T-helper 2 cell treated with Interferon-gamma antibody and Interleukin-4, amounts not matched to agents 100 ng/mL and 5 ng/mL, for 36 hours (primary cell): ENCODE measurements at regions not wholly inside any gene's neighbourhood (a gene's known extent, or its start where the extent isn't known, plus 50 kb on each side); places are given as distances from the start of the nearest gene placed in this dataset.

ENCODE experiments used
- intact Hi-C: fragments of 100-400 bp; cut with micrococcal nuclease; formaldehyde crosslinking; loops from one replicate; pipeline ENCODE4 v1.15.1; 2023

DNA sequence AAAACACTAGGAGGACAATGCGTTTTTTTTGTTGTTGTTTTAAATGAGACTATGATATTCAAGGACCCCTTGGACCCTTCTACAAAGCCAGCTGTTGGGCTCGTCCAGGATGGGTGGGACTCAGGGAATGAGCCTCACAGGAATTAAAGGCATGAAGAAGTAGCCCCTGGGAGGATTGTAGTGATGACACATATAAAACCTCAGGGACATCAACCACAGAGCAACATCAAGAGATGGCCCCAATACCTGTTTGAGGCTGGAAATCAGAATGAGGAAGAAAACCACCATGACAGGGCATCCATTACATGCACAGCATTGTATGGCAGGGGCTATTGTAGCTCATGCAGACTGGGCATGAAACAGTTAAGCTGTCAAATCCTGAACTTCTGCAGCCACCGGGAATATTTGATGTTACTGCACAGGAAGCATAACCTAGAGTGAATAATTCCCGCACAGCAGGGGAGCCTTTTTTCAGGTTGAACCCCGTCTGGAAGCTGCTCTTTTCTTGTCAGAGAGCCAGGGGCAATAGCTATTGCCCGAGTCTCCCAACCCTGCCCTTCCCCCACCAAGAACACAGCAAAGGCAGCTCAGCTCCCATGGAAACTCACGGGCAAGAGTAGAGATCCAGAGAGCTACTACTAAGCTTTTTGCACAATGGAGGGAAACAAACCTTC lies 140.2 kb upstream of the FGGY start:
- intact Hi-C loops: no loop called here

DNA sequence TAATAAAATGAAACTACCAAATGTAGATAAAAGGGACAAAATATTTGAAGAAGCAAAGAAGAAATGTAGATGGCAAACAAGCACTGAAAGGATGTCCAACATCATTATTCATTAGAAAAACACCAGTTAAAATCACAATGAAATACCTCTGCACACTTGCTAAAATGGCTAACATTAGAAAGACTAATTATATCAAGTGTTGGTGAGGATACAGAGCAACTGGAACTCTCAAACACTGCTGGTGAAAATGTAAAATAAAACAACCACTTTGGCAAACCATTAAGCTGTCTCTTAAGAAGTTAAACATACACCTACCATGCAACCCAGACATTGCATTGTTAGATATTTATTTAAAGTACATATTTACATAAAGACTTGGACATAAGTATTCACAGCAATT lies 138.6 kb upstream of the FGGY start:
- intact Hi-C loops: no loop called here

DNA sequence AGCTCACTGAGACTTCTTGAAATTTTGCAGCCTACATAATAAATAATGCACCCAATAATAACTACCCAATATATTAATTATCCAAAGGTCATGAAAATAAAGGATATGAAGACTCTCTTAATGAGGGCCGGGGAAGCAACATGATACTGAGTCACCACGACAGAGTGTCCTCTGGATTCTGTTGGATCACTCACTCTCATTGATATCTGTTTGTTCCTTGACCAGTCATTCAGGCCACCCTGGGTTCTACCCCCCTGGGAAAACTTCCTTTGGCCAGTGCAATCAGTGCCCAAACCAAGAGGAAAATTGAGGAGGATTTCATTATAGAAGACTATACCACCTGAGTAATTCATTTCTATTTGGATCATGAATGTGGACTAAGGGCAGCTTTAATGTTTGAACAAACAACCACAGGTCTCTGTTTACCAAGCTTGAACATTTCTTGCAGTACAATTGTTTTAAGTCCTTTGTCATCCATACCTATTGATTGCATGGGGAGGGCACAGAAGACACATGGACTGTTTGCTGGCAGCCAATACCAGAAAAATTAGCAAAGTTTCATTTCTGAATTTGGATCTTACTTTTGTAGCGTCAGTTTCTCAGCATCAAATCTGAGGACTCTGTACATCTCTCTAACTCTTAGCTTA lies 137.2 kb upstream of the FGGY start:
- intact Hi-C loops: no loop called here

DNA sequence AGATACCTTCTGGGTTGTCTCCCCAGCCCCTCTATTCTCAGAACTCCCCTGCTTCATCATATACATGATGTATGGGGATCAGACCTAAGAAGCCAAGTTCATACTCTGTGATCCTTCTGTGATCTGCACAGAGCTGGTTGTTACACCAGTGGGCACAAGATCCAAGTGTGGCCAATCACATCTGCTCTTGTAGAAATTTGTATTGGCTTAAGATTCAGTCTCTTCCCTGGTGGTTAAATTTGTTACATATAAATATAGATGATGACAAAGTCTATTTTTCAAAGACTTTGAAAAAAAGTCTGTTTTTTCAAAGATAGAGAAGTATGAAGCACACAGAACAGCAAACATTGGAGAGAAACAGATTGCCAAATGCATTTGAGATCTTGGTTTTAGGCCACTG lies 135.8 kb upstream of the FGGY start:
- intact Hi-C loops: no loop called here

DNA sequence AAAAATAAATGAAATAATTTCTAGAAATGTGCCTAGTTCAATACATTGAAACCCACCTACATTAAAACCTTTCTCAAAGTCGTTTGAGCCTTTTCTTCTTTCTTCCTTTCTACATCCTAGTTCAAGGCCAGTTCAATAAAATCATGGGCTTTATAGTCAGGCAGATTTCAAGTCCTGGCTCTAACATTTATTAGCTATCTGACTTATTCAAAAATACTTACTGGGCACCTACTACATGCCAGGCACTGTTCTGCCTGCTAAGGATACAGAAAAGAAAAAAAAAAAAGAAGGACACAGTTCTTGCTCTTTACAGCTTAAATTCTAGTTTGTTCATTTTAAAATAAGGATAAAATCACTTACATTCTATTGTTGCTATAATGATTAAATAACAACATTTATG lies 134.2 kb upstream of the FGGY start:
- intact Hi-C loops: no loop called here

DNA sequence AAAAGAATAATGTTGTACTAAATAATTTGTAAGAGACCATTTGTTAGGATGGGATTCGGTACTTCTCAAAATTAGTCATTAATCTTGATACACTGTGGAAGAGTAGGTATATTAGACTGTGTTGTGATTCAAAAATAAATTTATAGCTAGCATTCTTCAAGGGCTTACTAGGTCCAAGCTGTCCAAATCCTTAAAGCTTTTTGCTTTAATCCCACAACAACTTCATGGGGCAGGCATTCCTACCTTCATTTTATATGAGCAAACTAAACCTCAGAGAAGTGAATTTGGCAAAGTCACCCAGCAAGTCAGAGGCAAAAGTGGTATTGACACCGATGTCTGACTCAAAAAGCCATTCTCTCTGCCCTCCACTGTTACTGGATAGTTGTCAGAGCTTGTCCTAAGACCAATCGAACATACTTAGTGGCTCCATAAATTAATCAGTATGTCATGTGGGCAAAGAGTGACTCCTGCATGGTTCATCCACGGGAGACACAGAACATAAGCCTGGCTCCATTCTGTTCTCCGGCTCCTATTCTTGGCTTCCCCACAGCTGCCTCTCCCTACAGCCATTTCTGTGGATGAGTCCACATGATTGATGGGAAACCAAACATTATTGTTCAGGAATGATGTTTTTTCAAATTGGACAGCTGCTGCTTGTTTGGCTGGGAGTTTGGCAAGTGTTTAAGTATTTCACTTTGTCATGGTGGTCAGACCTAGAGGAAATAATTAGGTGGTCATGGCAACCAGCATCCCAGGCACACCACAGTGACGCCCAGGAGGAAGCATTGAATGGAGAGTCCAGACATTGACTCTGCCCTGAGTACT lies 133.4 kb upstream of the FGGY start:
- intact Hi-C loops: no loop called here

DNA sequence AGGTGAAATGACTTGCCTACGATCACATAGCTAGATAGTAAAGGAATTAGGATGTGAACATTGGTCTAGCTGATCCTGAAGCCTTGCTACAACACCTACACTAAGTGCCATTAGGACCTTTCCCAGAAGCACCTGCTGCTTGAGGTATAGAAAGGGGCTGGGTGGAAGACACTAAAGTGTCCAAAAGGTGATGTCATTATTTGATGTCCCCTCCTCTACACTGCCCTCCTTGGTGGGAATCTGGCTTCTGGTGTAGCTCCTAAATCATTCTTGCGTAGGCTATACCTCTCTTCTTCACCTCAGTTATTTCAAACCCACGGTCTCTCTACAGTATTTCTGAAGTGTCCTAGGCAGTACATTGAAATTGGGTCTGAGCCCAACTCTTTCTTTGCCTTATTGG lies 132.5 kb upstream of the FGGY start:
- intact Hi-C loops: no loop called here

DNA sequence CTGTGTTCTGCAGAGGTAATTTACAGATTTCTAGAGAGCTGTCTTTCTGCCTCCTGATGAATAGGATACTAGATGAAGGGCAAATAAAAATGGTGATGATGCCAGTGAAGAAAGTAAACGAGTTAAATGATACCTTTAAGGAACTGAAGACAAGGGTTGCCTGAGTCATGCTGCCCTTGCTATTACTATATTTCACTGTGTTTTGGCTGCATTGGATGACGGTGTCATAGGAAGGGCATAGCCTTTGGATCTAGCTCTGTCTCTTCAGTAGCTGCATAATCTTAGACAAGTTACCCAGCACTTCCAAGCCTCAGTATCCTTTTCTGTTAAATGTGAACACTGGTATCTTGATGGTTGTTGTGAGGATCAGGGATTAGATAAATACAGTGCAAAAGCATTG lies 131.5 kb upstream of the FGGY start:
- intact Hi-C loops: no loop called here

DNA sequence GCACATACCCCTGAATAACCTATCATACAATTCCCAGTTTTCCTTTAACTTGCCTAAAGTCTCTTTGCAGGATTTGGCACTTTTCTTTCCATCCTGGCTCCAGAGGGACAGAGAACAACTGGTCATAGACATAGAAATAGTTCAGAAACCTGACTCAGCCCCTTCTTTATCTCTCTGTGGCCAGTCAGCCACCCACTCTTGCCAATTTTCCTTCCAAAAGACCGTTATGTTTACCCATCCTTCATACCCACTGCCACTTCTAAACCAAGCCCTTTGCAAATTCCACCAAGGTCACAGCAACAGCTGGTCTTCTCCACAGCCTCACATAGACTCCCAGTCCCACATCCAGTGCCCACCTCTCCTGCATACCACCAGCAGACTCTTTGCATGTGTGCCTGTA lies 127.2 kb upstream of the FGGY start:
- intact Hi-C loops: no loop called here

DNA sequence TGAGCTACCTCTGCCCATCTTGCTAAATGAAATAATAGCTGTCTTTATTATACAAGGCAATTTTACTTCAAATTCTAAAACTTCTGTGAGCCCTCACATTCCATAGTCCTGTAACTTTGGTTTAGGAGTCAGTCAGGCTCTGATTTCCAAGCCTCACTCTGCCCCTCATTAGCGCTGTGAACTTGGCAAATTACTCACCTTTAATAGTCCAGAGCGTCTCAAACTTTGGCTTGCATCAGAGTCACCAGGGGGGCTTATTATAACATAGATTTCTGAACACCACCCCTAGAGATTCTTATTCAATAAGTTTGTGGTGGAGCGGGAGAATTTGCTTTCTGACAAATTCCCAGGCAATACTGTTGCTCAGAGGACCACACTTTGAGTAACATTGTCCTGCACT lies 126.2 kb upstream of the FGGY start:
- intact Hi-C loops: no loop called here

DNA sequence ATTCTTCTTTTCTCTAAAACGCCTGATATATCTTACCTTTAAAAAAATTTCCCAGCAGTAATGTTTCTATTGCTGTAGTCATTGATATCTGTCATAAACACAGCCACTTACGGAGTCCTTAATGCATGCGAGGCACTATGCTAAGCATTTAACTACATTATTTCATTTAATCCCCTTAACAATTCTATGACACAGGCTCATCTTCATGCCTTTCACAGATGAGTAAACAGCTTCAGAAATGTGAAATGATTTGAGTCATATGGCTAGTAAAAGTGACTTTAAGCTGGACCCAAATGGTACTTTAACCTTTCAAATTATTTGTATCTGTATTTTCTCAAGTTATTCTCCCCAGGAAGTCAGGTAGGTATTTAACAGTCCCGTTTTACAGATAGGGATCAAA lies 125.1 kb upstream of the FGGY start:
- intact Hi-C loops: no loop called here

DNA sequence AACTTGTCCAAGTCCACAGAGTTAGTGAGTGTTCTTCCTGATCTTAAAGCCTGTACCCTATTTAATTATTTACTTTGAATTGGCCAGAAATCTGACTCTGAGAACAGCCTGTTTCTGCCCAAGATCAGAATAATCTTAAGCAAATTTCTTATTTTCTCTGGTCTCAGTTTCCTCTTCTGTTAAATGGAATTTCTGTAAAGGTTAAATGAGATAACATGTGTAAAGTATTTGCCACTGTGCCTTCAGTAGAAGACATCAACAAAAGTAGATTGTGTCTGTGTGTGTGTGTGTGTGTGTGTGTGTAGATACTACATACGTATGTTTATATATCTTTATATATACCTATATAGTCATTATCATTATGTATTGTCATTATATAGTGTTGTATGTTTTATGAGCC lies 124.2 kb upstream of the FGGY start:
- intact Hi-C loops: no loop called here

DNA sequence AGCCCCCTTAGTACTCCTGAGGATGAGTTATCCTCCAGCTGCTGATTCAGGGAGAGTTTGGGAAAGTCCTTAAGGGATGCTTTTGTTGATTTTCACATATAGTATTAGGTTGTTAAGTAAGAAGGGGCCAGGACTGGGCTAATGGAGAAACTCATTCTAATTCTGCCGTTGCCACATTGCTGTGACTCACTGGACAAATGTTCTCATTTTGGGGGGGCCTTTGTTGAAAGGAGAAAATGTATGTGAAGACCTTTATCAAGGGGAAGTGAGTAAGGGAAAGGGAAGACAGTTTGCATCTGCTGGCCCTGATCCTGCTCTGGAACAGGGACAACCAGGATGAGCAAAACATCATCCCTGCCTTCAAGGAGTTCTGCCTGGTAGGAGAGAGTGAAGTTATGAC lies 123.2 kb upstream of the FGGY start:
- intact Hi-C loops: no loop called here

DNA sequence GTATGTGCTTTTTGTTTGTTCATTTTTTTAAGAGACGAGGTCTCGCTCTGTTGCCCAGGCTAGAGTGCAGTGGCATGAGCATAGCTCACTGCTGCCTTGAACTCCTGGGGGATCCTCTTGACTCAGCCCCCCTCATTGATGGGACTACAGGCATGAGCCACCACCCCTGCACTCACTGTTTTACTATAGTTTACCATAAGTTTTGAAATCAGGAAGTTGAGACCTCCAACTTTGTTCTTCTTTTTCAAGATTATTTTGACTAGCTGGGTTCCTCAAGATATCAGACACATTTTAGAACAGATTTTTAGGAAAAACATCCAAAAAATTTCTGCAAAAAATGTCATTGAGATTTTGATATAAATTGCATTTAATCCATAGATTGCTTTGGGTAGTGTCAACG lies 120.4 kb upstream of the FGGY start:
- intact Hi-C loops: no loop called here

DNA sequence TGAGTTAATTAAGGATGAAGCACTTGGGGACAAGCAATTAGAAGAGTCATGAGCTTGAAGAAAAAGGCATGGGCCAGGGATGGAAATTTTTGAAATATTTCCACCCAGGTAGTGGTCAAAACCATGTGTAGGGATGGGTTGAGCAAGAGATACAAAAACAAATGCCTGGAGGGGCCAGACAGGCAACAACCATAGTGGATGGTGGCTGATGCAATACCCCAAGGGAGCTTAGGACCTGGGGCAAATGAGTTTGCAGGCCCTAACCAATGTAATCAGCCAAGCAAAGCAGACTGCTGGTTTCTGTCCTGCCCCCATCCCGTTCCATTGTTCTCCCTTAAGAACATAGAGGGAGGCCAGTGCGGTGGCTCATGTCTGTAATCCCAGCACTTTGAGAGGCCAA lies 119.1 kb upstream of the FGGY start:
- intact Hi-C loops: no loop called here

DNA sequence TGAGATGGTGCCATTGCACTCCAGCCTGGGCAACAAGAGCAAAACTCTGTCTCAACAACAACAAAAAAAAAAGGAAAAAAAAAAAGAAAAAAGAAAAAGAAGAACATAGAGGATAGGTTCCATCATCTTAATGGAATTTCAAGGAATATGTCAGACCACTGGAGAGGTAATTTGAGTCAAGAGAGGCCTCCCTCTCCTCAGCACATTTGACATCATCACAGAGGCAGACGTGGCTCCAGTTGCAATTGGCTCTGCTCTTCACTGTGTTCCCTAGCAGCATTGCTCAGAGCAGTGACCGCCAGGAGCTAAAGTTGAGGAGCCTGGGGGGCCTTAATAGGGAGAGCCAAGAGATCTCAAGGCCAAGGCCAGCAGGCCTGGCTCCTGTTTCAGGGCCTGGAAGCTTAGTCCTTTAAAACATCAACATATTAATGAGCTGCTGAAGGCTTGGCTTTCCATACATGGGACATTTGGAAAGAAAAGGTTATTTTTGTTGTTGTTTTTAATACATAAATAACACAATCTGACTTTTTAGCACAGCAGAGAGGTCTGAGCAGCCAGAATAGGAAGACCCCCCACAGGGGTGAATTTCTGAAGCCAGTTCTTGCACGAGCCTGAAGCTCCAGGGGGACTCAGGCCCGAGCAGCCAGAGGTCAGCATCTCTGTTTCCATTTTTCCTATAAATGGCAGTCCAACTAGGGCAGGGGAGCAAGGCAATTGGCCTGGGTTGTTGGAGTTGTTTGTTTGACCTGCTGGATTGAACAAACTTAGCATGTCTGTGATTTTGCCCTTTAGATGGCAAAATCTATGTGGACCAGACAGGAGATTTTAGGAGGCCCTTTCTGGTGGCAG lies 118.3 kb upstream of the FGGY start:
- intact Hi-C loops: no loop called here

DNA sequence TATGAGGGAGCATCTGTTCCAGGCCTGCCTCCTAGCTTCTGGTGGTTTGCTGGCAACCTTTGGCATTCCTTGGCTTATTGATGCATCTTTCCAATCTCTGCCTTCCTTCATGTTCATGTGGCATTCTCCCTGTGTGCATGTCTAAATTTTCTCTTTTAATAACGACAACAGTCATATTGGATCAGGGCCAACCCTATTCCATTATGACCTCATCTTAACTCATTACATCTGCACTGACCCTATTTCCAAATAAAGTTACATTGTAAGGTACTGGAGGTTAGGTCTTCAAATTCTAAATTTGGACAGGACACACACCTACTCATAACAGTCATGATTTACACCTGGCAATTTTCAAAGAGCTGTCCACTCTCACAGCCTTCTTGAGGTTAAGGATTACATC lies 117.2 kb upstream of the FGGY start:
- intact Hi-C loops: no loop called here

DNA sequence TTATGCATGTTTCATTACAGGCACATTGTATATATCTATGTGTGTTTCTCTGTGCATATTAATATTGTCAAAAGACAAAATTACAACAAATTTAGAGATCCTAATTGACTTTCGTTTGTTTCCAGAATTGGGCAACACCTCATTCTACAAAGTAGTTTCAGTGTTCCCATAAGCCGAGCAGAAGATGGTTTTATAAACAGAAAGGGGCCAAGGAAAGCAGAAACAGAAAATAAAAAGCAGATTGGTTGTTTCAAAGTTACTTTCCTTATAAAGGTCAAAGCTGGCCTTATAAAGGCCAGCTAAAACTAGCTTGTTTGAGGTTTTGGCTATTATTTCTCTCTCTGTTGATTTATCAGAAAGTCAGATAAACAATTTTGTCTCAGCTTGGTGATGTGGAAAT lies 116.2 kb upstream of the FGGY start:
- intact Hi-C loops: no loop called here

DNA sequence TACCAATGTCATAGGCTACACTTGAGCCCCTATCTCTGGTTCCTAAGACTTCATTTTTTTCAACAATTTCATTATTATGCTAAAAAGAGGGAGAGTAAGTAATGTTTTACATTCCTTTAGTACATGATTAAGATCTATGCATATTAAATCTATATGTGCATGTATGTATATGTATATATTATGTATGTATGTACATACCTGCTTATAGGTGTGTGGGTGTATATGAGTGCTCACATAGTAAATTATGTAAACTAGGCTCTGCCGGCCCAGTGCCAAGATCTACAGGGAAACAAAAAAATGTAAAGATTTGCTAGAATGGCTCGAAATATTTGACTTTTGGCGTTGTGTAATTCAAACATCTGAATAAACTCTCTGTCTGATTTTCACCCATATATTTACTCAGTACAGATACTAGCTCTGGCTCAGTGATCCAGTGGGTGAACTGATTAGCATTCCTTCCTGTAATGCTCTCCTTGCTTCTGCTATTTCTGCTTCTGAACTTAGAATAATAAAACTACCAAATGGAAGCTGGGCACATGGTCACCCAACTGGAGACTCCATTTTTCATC lies 113.1 kb upstream of the FGGY start:
- intact Hi-C loops: no loop called here

DNA sequence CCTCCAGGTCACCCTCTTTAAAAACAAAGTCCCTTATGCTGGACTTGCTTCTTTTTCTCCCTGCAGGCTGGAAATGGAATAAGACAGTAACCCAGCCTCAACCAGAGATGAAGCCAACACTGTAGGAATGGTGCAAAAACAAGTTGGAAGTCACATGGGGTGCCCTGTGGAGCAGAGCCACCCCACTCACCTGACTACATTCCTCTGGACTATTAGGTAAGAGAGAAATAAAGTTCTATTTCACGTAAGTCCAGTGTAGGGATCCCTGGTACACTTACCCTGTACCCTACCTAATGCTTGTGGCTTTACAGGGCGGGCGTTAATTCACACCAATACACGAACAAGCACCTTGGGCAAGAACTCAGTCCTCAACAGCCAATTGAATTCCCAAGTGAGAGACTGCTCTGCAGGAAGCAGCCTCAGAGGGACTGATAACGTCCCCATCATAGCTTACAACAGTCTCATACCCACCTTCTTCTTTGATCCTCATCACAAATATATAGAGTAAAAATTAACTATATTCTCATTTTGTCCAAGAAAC lies 112.5 kb upstream of the FGGY start:
- intact Hi-C loops: no loop called here

DNA sequence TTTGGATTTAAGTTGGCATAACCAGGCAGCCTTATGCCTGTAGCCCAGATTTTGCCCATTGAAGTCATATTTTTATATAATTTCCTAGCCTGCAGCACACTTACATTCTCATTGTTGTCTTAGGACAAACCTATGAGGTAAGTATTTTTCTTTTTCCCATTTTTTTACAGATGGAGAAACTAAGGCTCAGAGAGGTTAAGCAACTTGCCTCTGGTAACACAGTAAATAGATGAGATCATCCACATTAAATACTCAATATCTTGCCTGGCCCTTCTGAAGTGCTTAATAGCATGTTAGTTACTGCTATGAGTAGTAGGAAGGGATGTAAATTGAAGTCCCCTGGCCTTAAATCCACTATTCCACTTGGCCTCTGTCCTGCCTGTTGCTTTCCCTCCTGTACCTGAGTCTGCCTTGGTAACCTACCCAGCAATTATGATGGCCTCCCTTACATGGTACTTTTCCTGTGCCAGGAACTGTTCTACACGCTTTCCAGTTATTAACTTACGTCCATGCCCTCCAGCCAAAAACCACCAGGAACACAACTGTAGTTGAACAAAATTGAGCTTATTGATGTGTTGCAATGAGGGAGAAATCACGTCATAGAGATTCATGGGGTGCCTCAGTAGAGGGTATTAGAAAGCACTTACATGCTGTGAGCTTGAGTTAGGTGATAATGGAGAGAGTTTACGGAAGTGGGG lies 111.6 kb upstream of the FGGY start:
- intact Hi-C loops: no loop called here
